Adrenal gland (tissue), 9 donors: ENCODE measurements at regions not wholly inside any gene's neighbourhood (a gene's known extent, or its start where the extent isn't known, plus 50 kb on each side); places are given as distances from the start of the nearest gene placed in this dataset.

Source experiments
- DNase-seq, 7 donors: peaks; one replicate each; pipeline ENCODE4 v3.0.0-alpha.2; 2019 to 2020
- H3K27ac ChIP-seq, 5 donors: fragments of 200-600 bp; sonication (generic) in 4 of 5; 1 replicate in 3 of 5; 2 replicates in 2 of 5; pipeline versions ENCODE4 v1.5.1 to v1.8.0; 2016 to 2020; ENCODE audit warnings: mild to moderate bottlenecking in 1 of 5
- H3K27me3 ChIP-seq: fragments of 200-600 bp; 2 replicates; pipeline ENCODE4 v1.8.0; 2021
- H3K36me3 ChIP-seq, 2 donors: fragments of 200-600 bp; replicated peaks in 1 of 2; 1 replicate in 1 of 2; 2 replicates in 1 of 2; pipeline versions ENCODE4 v1.5.1 to v1.8.0; 2018 to 2022
- H3K4me1 ChIP-seq, 2 donors: fragments of 200-600 bp; replicated peaks in 1 of 2; 1 replicate in 1 of 2; 2 replicates in 1 of 2; pipeline versions ENCODE4 v1.5.1 to v1.8.0; 2018 to 2021
- H3K4me3 ChIP-seq, 4 donors: fragments of 200-600 bp; sonication (generic) in 3 of 4; one replicate each; pipeline ENCODE4 v1.5.1; 2016 to 2018
- H3K9me3 ChIP-seq, 3 donors: fragments of 200-600 bp; sonication (generic) in 1 of 3; replicated peaks in 1 of 3; 1 replicate in 2 of 3; 2 replicates in 1 of 3; pipeline versions ENCODE4 v1.5.1 to v1.8.0; 2016 to 2021
- CTCF ChIP-seq, 6 experiments: fragments of 450-650 bp in 4 of 6; fragments of 200-600 bp in 2 of 6; sonication (generic) in 1 of 6; IDR thresholded peaks; 1 replicate in 5 of 6; 2 replicates in 1 of 6; pipeline versions ENCODE4 v1.5.1 to v1.8.0; 2016 to 2021; ENCODE audit warnings: antibody characterized with exemption in 6 of 6, mild to moderate bottlenecking in 2 of 6, moderate library complexity in 1 of 6
- POLR2A ChIP-seq, 2 donors: fragments of 450-650 bp; IDR thresholded peaks; one replicate each; pipeline ENCODE4 v1.6.1; 2017; ENCODE audit warnings: antibody characterized with exemption in 2 of 2, mild to moderate bottlenecking in 2 of 2, moderate library complexity in 1 of 2
- WGBS, 4 donors: extraction: QIAGEN DNeasy Blood & Tissue Kit in 2 of 4; methylation state at CpG; one replicate each; pipeline versions ENCODE4 v1.1.5 to v1.1.7; 2013 to 2017; 5-methylcytosine and 5-hydroxymethylcytosine counted together
- intact Hi-C, 2 donors: fragments of 100-400 bp; cut with DNase I; formaldehyde crosslinking; loops; one replicate each; pipeline versions ENCODE4 v1.14.1 to v1.15.0; 2022 to 2023
- donor health status: healthy with polysubstance abuse.
- donor health status: Bipolar disorder and iron deficiency.
- donor health status: DM: yes; HTN: yes; CAD: no.
- donor health status: DM: no; HTN: no; CAD: no.
- donor health status: DM: no; HTN: no; CAD: no.

GRCh38 chr3:21117370-21117769, 633.6 kb downstream of the ZNF385D start:
- intact Hi-C loops: no loop called here
- Histone ChIP-seq H3K27me3 (no peaks in the 10 kb centered on the region), H3K36me3 (no peaks in the 10 kb centered on the region), H3K4me3 (no peak overlapping the region), H3K4me1 (no peaks in the 10 kb centered on the region), H3K27ac (no peak overlapping the region), H3K9me3 (no peaks in the 10 kb centered on the region)
- DNase-seq: no peak
- WGBS, 4 donors: 61 to 100% (median 91%) methylated on average over 1 of the region's 1 CpG
- TF ChIP-seq POLR2A (IDR thresholded peaks at IDR 0.05) (no peak), CTCF (IDR thresholded peaks at IDR 0.05) (no peak)

- WGBS, 4 donors: 62 to 69% (median 64%) methylated on average over 3 of the region's 3 CpGs
- H3K9me3 ChIP-seq: no peaks in the 10 kb centered on the region
- DNase-seq: no peak
Measured at GRCh38 chr3:21109056-21109455, 642.0 kb downstream of the ZNF385D start.

GRCh38 chr3:21105784-21106183, 645.2 kb downstream of the ZNF385D start:
- Histone ChIP-seq H3K27me3 (no peaks in the 10 kb centered on the region), H3K36me3 (no peaks in the 10 kb centered on the region), H3K9me3 (no peaks in the 10 kb centered on the region), H3K4me1 (no peaks in the 10 kb centered on the region), H3K4me3 (no peak overlapping the region), H3K27ac (no peak overlapping the region)
- no peak for TF ChIP-seq CTCF (IDR thresholded peaks at IDR 0.05)
- TF ChIP-seq POLR2A (IDR thresholded peaks at IDR 0.05): no peak
- WGBS, 4 donors: 71 to 100% (median 95%) methylated on average over 1 of the region's 1 CpG
- intact Hi-C loops: no loop called here
- DNase-seq: no peak

More at GRCh38 chr3:21109056-21109455, 642.0 kb downstream of the ZNF385D start:
- intact Hi-C loops: no loop called here
- Histone ChIP-seq H3K27me3 (no peaks in the 10 kb centered on the region), H3K4me1 (no peaks in the 10 kb centered on the region), H3K27ac (no peak overlapping the region), H3K4me3 (no peak overlapping the region), H3K36me3 (no peaks in the 10 kb centered on the region)
- TF ChIP-seq POLR2A (IDR thresholded peaks at IDR 0.05) (no peak), CTCF (IDR thresholded peaks at IDR 0.05) (no peak)

- Histone ChIP-seq H3K9me3 (no peaks in the 10 kb centered on the region), H3K27me3 (no peaks in the 10 kb centered on the region), H3K4me1 (no peaks in the 10 kb centered on the region), H3K36me3 (no peaks in the 10 kb centered on the region), H3K27ac (no peak overlapping the region), H3K4me3 (no peak overlapping the region)
- WGBS, 4 donors: 73 to 78% (median 75%) methylated on average over 6 of the region's 6 CpGs
- TF ChIP-seq POLR2A (IDR thresholded peaks at IDR 0.05) (no peak), CTCF (IDR thresholded peaks at IDR 0.05) (no peak)
- intact Hi-C loops: no loop called here
- no peak for DNase-seq
Measured at GRCh38 chr3:21100656-21101359, 650.2 kb downstream of the ZNF385D start.
